ENCODE measurements at regions not wholly inside any gene's neighbourhood (a gene's known extent, or its start where the extent isn't known, plus 50 kb on each side); places are given as distances from the start of the nearest gene placed in this dataset.
"Not testable (repeated sequence)": the region's sequence is repeated elsewhere in the genome, so short reads cannot be mapped to it uniquely, and the experiment has no call there.

DNA sequence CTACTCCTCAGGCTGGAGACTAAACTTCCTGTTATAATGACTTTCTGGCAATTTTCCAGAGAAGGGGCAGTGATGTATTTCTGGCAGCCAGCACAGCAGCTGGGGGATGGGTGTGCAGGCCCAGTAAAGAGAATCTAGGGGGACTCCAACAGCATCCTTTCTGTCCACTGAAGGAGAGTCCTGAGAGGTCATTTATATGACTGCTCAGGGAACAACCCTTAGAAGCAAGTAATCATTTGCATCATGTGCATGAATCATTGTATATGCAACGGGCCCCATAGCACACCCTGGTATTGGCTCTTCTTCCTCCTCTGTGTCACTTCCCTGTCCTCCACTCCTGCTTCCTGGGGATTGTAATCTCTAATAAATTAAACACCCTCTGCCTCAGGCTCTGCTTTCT, 493.8 kb downstream of the RPS29 start:
- Histone ChIP-seq H3K9me2 (ENCODE audit: insufficient read depth) (no peaks in the 10 kb centered on the region), H3K9me3 (ENCODE audit: insufficient read depth, low read depth) (no peaks in the 10 kb centered on the region), H3K79me2 (ENCODE audit: low read depth) (no peaks in the 10 kb centered on the region), H3K4me3 (no peak overlapping the region), H4K20me1 (ENCODE audit: insufficient read depth) (no peaks in the 10 kb centered on the region), H3F3A (ENCODE audit: insufficient read depth, low read depth) (no peaks in the 10 kb centered on the region), H3K27me3 (ENCODE audit: insufficient read depth, low read depth) (no peaks in the 10 kb centered on the region), H3K4me2 (no peak overlapping the region), H3K36me3 (ENCODE audit: low read depth) (no peaks in the 10 kb centered on the region), H2AFZ (no peak overlapping the region), H3K4me1 (replicated peaks; ENCODE audit: insufficient read depth) (no peaks in the 10 kb centered on the region), H3K27ac (no peak overlapping the region)
- DNase-seq = no peak
- CTCF ChIA-PET = no interaction called here
- intact Hi-C loops (cut with micrococcal nuclease; ENCODE audit: unreplicated experiment) = no loop called here
- POLR2A ChIA-PET (ENCODE audit: unreplicated experiment) = no interaction called here
- TF ChIP-seq, protein P1, sequence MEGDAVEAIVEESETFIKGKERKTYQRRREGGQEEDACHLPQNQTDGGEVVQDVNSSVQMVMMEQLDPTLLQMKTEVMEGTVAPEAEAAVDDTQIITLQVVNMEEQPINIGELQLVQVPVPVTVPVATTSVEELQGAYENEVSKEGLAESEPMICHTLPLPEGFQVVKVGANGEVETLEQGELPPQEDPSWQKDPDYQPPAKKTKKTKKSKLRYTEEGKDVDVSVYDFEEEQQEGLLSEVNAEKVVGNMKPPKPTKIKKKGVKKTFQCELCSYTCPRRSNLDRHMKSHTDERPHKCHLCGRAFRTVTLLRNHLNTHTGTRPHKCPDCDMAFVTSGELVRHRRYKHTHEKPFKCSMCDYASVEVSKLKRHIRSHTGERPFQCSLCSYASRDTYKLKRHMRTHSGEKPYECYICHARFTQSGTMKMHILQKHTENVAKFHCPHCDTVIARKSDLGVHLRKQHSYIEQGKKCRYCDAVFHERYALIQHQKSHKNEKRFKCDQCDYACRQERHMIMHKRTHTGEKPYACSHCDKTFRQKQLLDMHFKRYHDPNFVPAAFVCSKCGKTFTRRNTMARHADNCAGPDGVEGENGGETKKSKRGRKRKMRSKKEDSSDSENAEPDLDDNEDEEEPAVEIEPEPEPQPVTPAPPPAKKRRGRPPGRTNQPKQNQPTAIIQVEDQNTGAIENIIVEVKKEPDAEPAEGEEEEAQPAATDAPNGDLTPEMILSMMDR (conservative IDR thresholded peaks at IDR 0.05) = no peak
- no peak for TF ChIP-seq EZH2 (IDR thresholded peaks at IDR 0.05; ENCODE audit: low read depth)
- no TSS peak for BruUV-seq (replicated peaks)

GRCh38 chr14:49089107-49089506, 497.1 kb downstream of the RPS29 start:
- intact Hi-C loops (cut with micrococcal nuclease; ENCODE audit: unreplicated experiment) = no loop called here
- Histone ChIP-seq H3K9me3 (ENCODE audit: insufficient read depth, low read depth) (no peaks in the 10 kb centered on the region), H3K9me2 (ENCODE audit: insufficient read depth) (no peaks in the 10 kb centered on the region), H3K4me2 (no peak overlapping the region), H3K79me2 (ENCODE audit: low read depth) (no peaks in the 10 kb centered on the region), H2AFZ (no peak overlapping the region), H3K4me1 (replicated peaks; ENCODE audit: insufficient read depth) (no peaks in the 10 kb centered on the region), H3K27me3 (ENCODE audit: insufficient read depth, low read depth) (no peaks in the 10 kb centered on the region), H3K4me3 (no peak overlapping the region), H3K27ac (no peak overlapping the region), H3F3A (ENCODE audit: insufficient read depth, low read depth) (no peaks in the 10 kb centered on the region), H3K36me3 (ENCODE audit: low read depth) (no peaks in the 10 kb centered on the region), H4K20me1 (ENCODE audit: insufficient read depth) (no peaks in the 10 kb centered on the region)
- TF ChIP-seq, protein P1 (conservative IDR thresholded peaks at IDR 0.05) = no peak
- no peak for TF ChIP-seq EZH2 (IDR thresholded peaks at IDR 0.05; ENCODE audit: low read depth)
- CTCF ChIA-PET = no interaction called here
- no TSS peak for BruUV-seq (replicated peaks)
- POLR2A ChIA-PET (ENCODE audit: unreplicated experiment) = no interaction called here
- DNase-seq = no peak

GRCh38 chr14:49073292-49073691, 512.9 kb downstream of the RPS29 start:
- H3K4me2 ChIP-seq; intact Hi-C loops (cut with micrococcal nuclease; ENCODE audit: unreplicated experiment); H3K4me3 ChIP-seq; H3K36me3 ChIP-seq (ENCODE audit: low read depth); H4K20me1 ChIP-seq (ENCODE audit: insufficient read depth); CTCF ChIA-PET; H2AFZ ChIP-seq; H3F3A ChIP-seq (ENCODE audit: insufficient read depth, low read depth); H3K4me1 ChIP-seq (replicated peaks; ENCODE audit: insufficient read depth); BruUV-seq (replicated peaks); H3K9me2 ChIP-seq (ENCODE audit: insufficient read depth); H3K27me3 ChIP-seq (ENCODE audit: insufficient read depth, low read depth); DNase-seq; H3K9me3 ChIP-seq (ENCODE audit: insufficient read depth, low read depth); POLR2A ChIA-PET (ENCODE audit: unreplicated experiment); H3K27ac ChIP-seq; H3K79me2 ChIP-seq (ENCODE audit: low read depth): not testable (repeated sequence)

- H3K27ac ChIP-seq = no peak overlapping the region
- no peaks in the 10 kb centered on the region for H3K4me1 ChIP-seq (replicated peaks; ENCODE audit: insufficient read depth)
- no peaks in the 10 kb centered on the region for H3K36me3 ChIP-seq (ENCODE audit: low read depth)
- no peaks in the 10 kb centered on the region for H3K9me3 ChIP-seq (ENCODE audit: insufficient read depth, low read depth)
- H3K4me2 ChIP-seq = no peak overlapping the region
- H4K20me1 ChIP-seq (ENCODE audit: insufficient read depth) = peaks cover 3% of the 10 kb centered on the region; the same call in 1 of the 2 replicates
- intact Hi-C loops (cut with micrococcal nuclease; ENCODE audit: unreplicated experiment) = no loop called here
- no peaks in the 10 kb centered on the region for H3K9me2 ChIP-seq (ENCODE audit: insufficient read depth)
- no peak overlapping the region for H2AFZ ChIP-seq
- ChIA-PET POLR2A (ENCODE audit: unreplicated experiment) (no interaction called here), CTCF (no interaction called here)
- TF ChIP-seq, protein P1 (conservative IDR thresholded peaks at IDR 0.05) = no peak
- TF ChIP-seq EZH2 (IDR thresholded peaks at IDR 0.05; ENCODE audit: low read depth) = no peak
- BruUV-seq (replicated peaks) = no TSS peak
- H3K27me3 ChIP-seq (ENCODE audit: insufficient read depth, low read depth) = no peaks in the 10 kb centered on the region
- DNase-seq = no peak
- H3K4me3 ChIP-seq = no peak overlapping the region
- no peaks in the 10 kb centered on the region for H3F3A ChIP-seq (ENCODE audit: insufficient read depth, low read depth)
- no peaks in the 10 kb centered on the region for H3K79me2 ChIP-seq (ENCODE audit: low read depth)
Observed at GRCh38 chr14:49058511-49058910, 527.7 kb downstream of the RPS29 start.

All from PC-9 (cell line).